GM12878 (cell line): ENCODE measurements at regions not wholly inside any gene's neighbourhood (a gene's known extent, or its start where the extent isn't known, plus 50 kb on each side); places are given as distances from the start of the nearest gene placed in this dataset.

Experiments used
- ATAC-seq: fragments of 200-7000 bp; cut with Tn5 transposase; 3 replicates; pipeline ENCODE4 v1.9.1; 2020; ENCODE audit warnings: mild to moderate bottlenecking, moderate library complexity
- BruUV-seq: library from RNA; stranded (reverse); fragments of 400-500 nt; replicated peaks from 2 replicates; lab custom pipeline; 2021; lab: Mats Ljungman, UMichigan
- CTCF ChIA-PET: fragments of 300-600 bp; sonication (Branson Sonifier 250); formaldehyde crosslinking; extraction: SDS; loops from one replicate; lab custom pipeline; 2021; ENCODE audit warnings: inconsistent platforms; lab: Yijun Ruan, JAX
- POLR2A ChIA-PET: fragments of 350-600 bp; formaldehyde crosslinking; extraction: SDS; loops from one replicate; lab custom pipeline; 2021; ENCODE audit warnings: inconsistent platforms; lab: Charles Lee
- RAD21 ChIA-PET: fragments of 300-600 bp; sonication (Branson Sonifier 250); formaldehyde crosslinking; loops from one replicate; lab custom pipeline; 2023; ENCODE audit warnings: antibody characterized with exemption; ENCODE audit not compliant: unreplicated experiment; lab: Charles Lee
- SMC1A ChIA-PET: fragments of 300-600 bp; sonication (Branson Sonifier 250); formaldehyde crosslinking; loops from one replicate; lab custom pipeline; 2023; ENCODE audit not compliant: unreplicated experiment, uncharacterized antibody; lab: Charles Lee
- DNase-seq: peaks from one replicate; pipeline ENCODE4 v3.0.0-alpha.2; 2011; ENCODE audit warnings: low read depth, low spot score
- FAIRE-seq: peaks from 3 replicates; lab custom pipeline; 2011; peaks lifted over from hg19 to GRCh38; lab: Jason Lieb, UNC
- H2AFZ ChIP-seq: 2 replicates; pipeline ENCODE4 v1.6.0; 2011; ENCODE audit warnings: low read depth, low read length, control low read depth; ENCODE audit not compliant: control insufficient read depth
- H3K27ac ChIP-seq: 2 replicates; pipeline ENCODE4 v1.5.1; 2011; ENCODE audit warnings: control low read depth; ENCODE audit not compliant: control insufficient read depth, insufficient read depth
- H3K27me3 ChIP-seq, 2 experiments: replicated peaks in 1 of 2; 2 replicates each; pipeline versions ENCODE4 v1.6.0 to v1.6.1; 2011; ENCODE audit warnings: low read length in 1 of 2; ENCODE audit not compliant: control insufficient read depth in 2 of 2, insufficient read depth in 2 of 2
- H3K36me3 ChIP-seq, 2 experiments: 2 replicates each; pipeline ENCODE4 v1.5.1; 2011; ENCODE audit warnings: low read length in 1 of 2; ENCODE audit not compliant: control insufficient read depth in 2 of 2, insufficient read depth in 2 of 2
- H3K4me1 ChIP-seq: 2 replicates; pipeline ENCODE4 v1.6.1; 2011; ENCODE audit warnings: mild to moderate bottlenecking, low read length, moderate library complexity, mixed read lengths; ENCODE audit not compliant: control insufficient read depth, insufficient read depth
- H3K4me2 ChIP-seq: 2 replicates; pipeline ENCODE4 v1.6.0; 2011; ENCODE audit warnings: control low read depth; ENCODE audit not compliant: control insufficient read depth, insufficient read depth
- H3K4me3 ChIP-seq: fragments of 200-600 bp; sonication (generic); 2 replicates; pipeline ENCODE4 v1.5.1; 2016
- H3K79me2 ChIP-seq: 2 replicates; pipeline ENCODE4 v1.6.0; 2011; ENCODE audit warnings: low read length; ENCODE audit not compliant: control insufficient read depth, insufficient read depth
- H3K9ac ChIP-seq: 2 replicates; pipeline ENCODE4 v1.8.0; 2011; ENCODE audit warnings: low read length, control low read depth, mixed read lengths; ENCODE audit not compliant: control insufficient read depth, insufficient read depth
- H3K9me3 ChIP-seq: replicated peaks from 3 replicates; pipeline ENCODE4 v1.5.1; 2011; ENCODE audit warnings: mild to moderate bottlenecking, low read length; ENCODE audit not compliant: control insufficient read depth, insufficient read depth
- H4K20me1 ChIP-seq: 2 replicates; pipeline ENCODE4 v1.6.0; 2011; ENCODE audit not compliant: control insufficient read depth, insufficient read depth
- CEBPB ChIP-seq, 2 experiments: fragments of 150-350 bp in 1 of 2; IDR thresholded peaks; 2 replicates each; pipeline ENCODE4 v1.6.1; 2012 to 2014; ENCODE audit warnings: low read depth in 2 of 2, low read length in 2 of 2, borderline replicate concordance in 1 of 2, inconsistent platforms in 1 of 2
- ETV6 ChIP-seq, 2 experiments: fragments of 450-650 bp in 1 of 2; IDR thresholded peaks in 1 of 2; conservative IDR thresholded peaks in 1 of 2; 2 replicates each; pipeline ENCODE4 v1.6.1; 2014; ENCODE audit warnings: antibody characterized with exemption in 1 of 2, borderline replicate concordance in 1 of 2, low read depth in 1 of 2, mild to moderate bottlenecking in 1 of 2, moderate library complexity in 1 of 2
- FOS ChIP-seq: IDR thresholded peaks from 3 replicates; pipeline ENCODE4 v1.6.1; 2011; ENCODE audit warnings: borderline replicate concordance; ENCODE audit not compliant: insufficient read length; ENCODE audit errors: extremely low read depth
- HDAC6 ChIP-seq: fragments of 200-600 bp; sonication (generic); IDR thresholded peaks from one replicate; pipeline ENCODE4 v1.8.0; 2017; ENCODE audit warnings: antibody characterized with exemption; ENCODE audit not compliant: unreplicated experiment
- IRF5 ChIP-seq: fragments of 450-650 bp; IDR thresholded peaks from 2 replicates; pipeline ENCODE4 v1.6.1; 2017; ENCODE audit warnings: borderline replicate concordance
- POU2F2 ChIP-seq: IDR thresholded peaks from 3 replicates; pipeline ENCODE4 v1.6.1; 2011; ENCODE audit warnings: low read depth, mild to moderate bottlenecking, low read length, borderline replicate concordance
- SRF ChIP-seq, 2 experiments: IDR thresholded peaks; 2 replicates each; pipeline ENCODE4 v1.6.1; 2011; ENCODE audit warnings: low read depth in 2 of 2, low read length in 2 of 2, mild to moderate bottlenecking in 1 of 2, moderate library complexity in 1 of 2
- TAF1 ChIP-seq: IDR thresholded peaks from 2 replicates; pipeline ENCODE4 v1.6.1; 2011; ENCODE audit warnings: mild to moderate bottlenecking, low read depth, low read length, borderline replicate concordance
- WRNIP1 ChIP-seq: IDR thresholded peaks from 2 replicates; pipeline ENCODE4 v1.6.1; 2011; ENCODE audit warnings: low read depth, low read length, improper control_type of control experiment, borderline replicate concordance
- WGBS: methylation state at CpG from one replicate; pipeline ENCODE4 v1.1.6; 2016; ENCODE audit warnings: low lambda C conversion rate; ENCODE audit not compliant: insufficient replicate concordance, insufficient coverage; ENCODE audit errors: missing lambda C conversion rate; 5-methylcytosine and 5-hydroxymethylcytosine counted together
- in situ Hi-C: fragments of 300-500 bp; cut with MboI; formaldehyde crosslinking; loops from 9 replicates; pipeline ENCODE4 v1.14.3; 2018; ENCODE audit warnings: mixed read lengths
- intact Hi-C: fragments of 100-400 bp; cut with micrococcal nuclease; formaldehyde crosslinking; loops from one replicate; pipeline ENCODE4 v1.14.2; 2022; ENCODE audit not compliant: unreplicated experiment

- TF ChIP-seq SRF (IDR thresholded peaks at IDR 0.05; ENCODE audit: low read depth in 2 of 2, low read length in 2 of 2) (no peak), POU2F2 (no peak), CEBPB (IDR thresholded peaks at IDR 0.05; ENCODE audit: borderline replicate concordance in 1 of 2, low read depth in 2 of 2, low read length in 2 of 2) (no peak), FOS (no peak), HDAC6 (no peak)
Observed at GRCh38 chr7:81460250-81461045, 309.4 kb downstream of the HGF start (continued).

- no peak for DNase-seq
- Histone ChIP-seq H3K27ac (no peak overlapping the region), H2AFZ (no peak overlapping the region), H3K36me3 (no peaks in the 10 kb centered on the region), H3K4me3 (no peak overlapping the region), H3K27me3 (no peaks in the 10 kb centered on the region), H3K4me1 (no peaks in the 10 kb centered on the region), H3K4me2 (no peak overlapping the region), H3K79me2 (no peaks in the 10 kb centered on the region), H3K9ac (no peak overlapping the region), H4K20me1 (no peaks in the 10 kb centered on the region), H3K9me3 (no peaks in the 10 kb centered on the region)
- 42% methylated on average over 2 of the region's 2 CpGs for WGBS
- POLR2A ChIA-PET, result no interaction called here
- no TSS peak for BruUV-seq
- ATAC-seq, result no peak
- TF ChIP-seq TAF1 (no peak), ETV6 (conservative IDR thresholded peaks at IDR 0.05 in 1 of 2, IDR thresholded peaks at IDR 0.05 in 1 of 2; ENCODE audit: borderline replicate concordance in 1 of 2, low read depth in 1 of 2) (no peak), WRNIP1 (no peak), IRF5 (no peak)
- RAD21 ChIA-PET, result no interaction called here
- no peak for FAIRE-seq
- CTCF ChIA-PET, result interaction anchor here (1.5 kb wide), 1 partner anchor 11 kb away, joined by 4 read pairs; no protein-coding TSS in a partner anchor
- SMC1A ChIA-PET, result no interaction called here
- in situ Hi-C loops (no loop called here), intact Hi-C loops (loop anchor here (10.0 kb wide), 1 partner anchor 1035 kb away; no protein-coding TSS in a partner anchor)
Observed at GRCh38 chr7:81459485-81459884, 310.4 kb downstream of the HGF start.
